PFSK-1 (cell line): ENCODE measurements at regions not wholly inside any gene's neighbourhood (a gene's known extent, or its start where the extent isn't known, plus 50 kb on each side); places are given as distances from the start of the nearest gene placed in this dataset.

Experiments
- POLR2AphosphoS5 ChIP-seq: IDR thresholded peaks from 2 replicates; pipeline ENCODE4 v1.6.1; 2012; ENCODE audit warnings: low read depth, mild to moderate bottlenecking, control low read depth, low read length, moderate library complexity
- TF ChIP-seq, protein P1 (sequence below), 2 experiments: IDR thresholded peaks; 2 replicates each; pipeline versions ENCODE4 v1.6.1 to v1.8.0; 2011 to 2012; ENCODE audit warnings: low read depth in 2 of 2, low read length in 2 of 2, control low read depth in 1 of 2, inconsistent platforms in 1 of 2, mild to moderate bottlenecking in 1 of 2, moderate library complexity in 1 of 2; ENCODE audit not compliant: insufficient read depth in 1 of 2

DNA sequence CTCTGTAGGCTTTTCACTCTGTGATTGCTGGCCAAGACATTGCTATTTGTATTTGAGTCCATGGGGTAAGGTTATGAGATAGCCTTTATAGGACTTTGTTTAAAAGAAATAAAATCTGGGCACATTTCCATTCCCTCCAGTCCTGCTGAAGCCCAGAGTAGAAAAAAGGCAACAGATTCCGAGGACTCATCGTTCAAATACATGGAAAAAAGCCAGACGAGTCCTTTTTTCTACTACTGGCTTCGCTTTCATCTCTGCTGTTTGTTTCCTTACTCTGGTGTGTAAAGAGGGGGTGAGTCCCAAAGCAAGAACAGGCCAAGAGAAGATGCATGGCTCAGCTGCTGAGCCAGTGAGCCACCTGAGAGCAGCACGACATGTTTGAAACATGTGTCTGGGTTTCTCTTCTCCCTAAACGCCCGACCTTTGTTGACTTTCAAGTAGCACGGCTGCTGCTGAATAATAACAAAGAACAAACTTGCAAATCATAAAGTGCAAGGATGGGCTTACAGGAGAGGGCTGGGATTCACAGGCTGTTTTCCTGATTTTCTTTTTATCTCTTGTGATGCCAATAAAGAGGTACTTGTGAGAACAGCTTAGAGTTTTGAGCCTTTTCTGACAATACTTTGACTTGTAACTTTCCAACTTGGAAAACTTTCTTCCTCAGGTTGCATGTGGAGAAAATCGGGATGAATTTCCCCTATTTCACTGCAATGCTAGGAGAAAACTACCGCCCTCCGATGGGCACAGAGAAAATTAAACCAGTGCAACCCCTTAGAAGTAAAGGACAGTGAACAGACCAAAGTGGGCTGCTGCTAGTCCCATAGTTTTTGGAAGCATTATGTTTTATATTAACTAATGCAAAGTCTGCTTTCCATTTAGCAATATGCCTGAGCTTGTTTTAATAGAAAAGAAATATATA lies 195.2 kb upstream of the RAG2 start:
- TF ChIP-seq, protein P1, sequence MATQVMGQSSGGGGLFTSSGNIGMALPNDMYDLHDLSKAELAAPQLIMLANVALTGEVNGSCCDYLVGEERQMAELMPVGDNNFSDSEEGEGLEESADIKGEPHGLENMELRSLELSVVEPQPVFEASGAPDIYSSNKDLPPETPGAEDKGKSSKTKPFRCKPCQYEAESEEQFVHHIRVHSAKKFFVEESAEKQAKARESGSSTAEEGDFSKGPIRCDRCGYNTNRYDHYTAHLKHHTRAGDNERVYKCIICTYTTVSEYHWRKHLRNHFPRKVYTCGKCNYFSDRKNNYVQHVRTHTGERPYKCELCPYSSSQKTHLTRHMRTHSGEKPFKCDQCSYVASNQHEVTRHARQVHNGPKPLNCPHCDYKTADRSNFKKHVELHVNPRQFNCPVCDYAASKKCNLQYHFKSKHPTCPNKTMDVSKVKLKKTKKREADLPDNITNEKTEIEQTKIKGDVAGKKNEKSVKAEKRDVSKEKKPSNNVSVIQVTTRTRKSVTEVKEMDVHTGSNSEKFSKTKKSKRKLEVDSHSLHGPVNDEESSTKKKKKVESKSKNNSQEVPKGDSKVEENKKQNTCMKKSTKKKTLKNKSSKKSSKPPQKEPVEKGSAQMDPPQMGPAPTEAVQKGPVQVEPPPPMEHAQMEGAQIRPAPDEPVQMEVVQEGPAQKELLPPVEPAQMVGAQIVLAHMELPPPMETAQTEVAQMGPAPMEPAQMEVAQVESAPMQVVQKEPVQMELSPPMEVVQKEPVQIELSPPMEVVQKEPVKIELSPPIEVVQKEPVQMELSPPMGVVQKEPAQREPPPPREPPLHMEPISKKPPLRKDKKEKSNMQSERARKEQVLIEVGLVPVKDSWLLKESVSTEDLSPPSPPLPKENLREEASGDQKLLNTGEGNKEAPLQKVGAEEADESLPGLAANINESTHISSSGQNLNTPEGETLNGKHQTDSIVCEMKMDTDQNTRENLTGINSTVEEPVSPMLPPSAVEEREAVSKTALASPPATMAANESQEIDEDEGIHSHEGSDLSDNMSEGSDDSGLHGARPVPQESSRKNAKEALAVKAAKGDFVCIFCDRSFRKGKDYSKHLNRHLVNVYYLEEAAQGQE (IDR thresholded peaks at IDR 0.05; ENCODE audit: insufficient read depth in 1 of 2, low read depth in 2 of 2, low read length in 2 of 2): no peak
- no peak for TF ChIP-seq POLR2AphosphoS5
